ENCODE measurements at regions not wholly inside any gene's neighbourhood (a gene's known extent, or its start where the extent isn't known, plus 50 kb on each side); places are given as distances from the start of the nearest gene placed in this dataset.
"Not testable (repeated sequence)": the region's sequence is repeated elsewhere in the genome, so short reads cannot be mapped to it uniquely, and the experiment has no call there.

- no peaks in the 10 kb centered on the region for H3K36me3 ChIP-seq
- no peaks in the 10 kb centered on the region for H3K27me3 ChIP-seq
- intact Hi-C loops (cut with DNase I; ENCODE audit: low total_unique reads), result no loop called here
- no peak overlapping the region for H3K27ac ChIP-seq
- no peak overlapping the region for H3K4me3 ChIP-seq
- no peak for DNase-seq
- no peaks in the 10 kb centered on the region for H3K4me1 ChIP-seq
- TF ChIP-seq POLR2A (IDR thresholded peaks at IDR 0.05) (no peak), CTCF (IDR thresholded peaks at IDR 0.05) (no peak)
- H3K9me3 ChIP-seq, result no peaks in the 10 kb centered on the region
These were observed 54.3 kb upstream of the CIT start for GRCh38 chr12:119931402-119931801.

GRCh38 chr12:119932921-119933320, 55.8 kb upstream of the CIT start:
- Histone ChIP-seq H3K4me1 (no peaks in the 10 kb centered on the region), H3K27ac (no peak overlapping the region), H3K27me3 (no peaks in the 10 kb centered on the region), H3K4me3 (no peak overlapping the region), H3K36me3 (no peaks in the 10 kb centered on the region), H3K9me3 (no peaks in the 10 kb centered on the region)
- no peak for DNase-seq
- TF ChIP-seq POLR2A (IDR thresholded peaks at IDR 0.05) (no peak), CTCF (IDR thresholded peaks at IDR 0.05) (no peak)
- intact Hi-C loops (cut with DNase I; ENCODE audit: low total_unique reads), result no loop called here

GRCh38 chr12:119934780-119935179, 54.3 kb upstream of the BICDL1 start:
- H3K27ac ChIP-seq; DNase-seq; intact Hi-C loops (cut with DNase I; ENCODE audit: low total_unique reads); H3K36me3 ChIP-seq; H3K9me3 ChIP-seq; H3K4me3 ChIP-seq; H3K27me3 ChIP-seq; H3K4me1 ChIP-seq: not testable (repeated sequence)

- Histone ChIP-seq H3K36me3 (no peaks in the 10 kb centered on the region), H3K9me3 (no peaks in the 10 kb centered on the region), H3K4me3 (no peak overlapping the region), H3K27ac (no peak overlapping the region), H3K4me1 (no peaks in the 10 kb centered on the region), H3K27me3 (no peaks in the 10 kb centered on the region)
- intact Hi-C loops (cut with DNase I; ENCODE audit: low total_unique reads), result no loop called here
- DNase-seq, result no peak
- no peak for TF ChIP-seq CTCF (IDR thresholded peaks at IDR 0.05)
- no peak for TF ChIP-seq POLR2A (IDR thresholded peaks at IDR 0.05)
These were observed 52.2 kb upstream of the BICDL1 start for GRCh38 chr12:119936705-119937311.

GRCh38 chr12:119938049-119938667, 50.9 kb upstream of the BICDL1 start:
- H3K36me3 ChIP-seq, result no peaks in the 10 kb centered on the region
- DNase-seq, result peak in 1 of 2 donors; percentile 14
- intact Hi-C loops (cut with DNase I; ENCODE audit: low total_unique reads), result no loop called here

More at GRCh38 chr12:119938049-119938667, 50.9 kb upstream of the BICDL1 start:
- Histone ChIP-seq H3K27me3 (no peaks in the 10 kb centered on the region), H3K9me3 (no peaks in the 10 kb centered on the region), H3K4me1 (no peaks in the 10 kb centered on the region), H3K4me3 (no peak overlapping the region), H3K27ac (no peak overlapping the region)
- TF ChIP-seq CTCF (IDR thresholded peaks at IDR 0.05) (peak; percentile 34 to 62 (median 56)), POLR2A (IDR thresholded peaks at IDR 0.05) (no peak)

All from uterus (tissue), 3 donors.